GM23338 (cell line): ENCODE measurements at regions not wholly inside any gene's neighbourhood (a gene's known extent, or its start where the extent isn't known, plus 50 kb on each side); places are given as distances from the start of the nearest gene placed in this dataset.
A peak's percentile ranks its signal among the peaks of the same experiment; 100 is the strongest.

Experiments
- ATAC-seq: fragments of 200-7000 bp; cut with Tn5 transposase; 3 replicates; pipeline ENCODE4 v1.9.1; 2020
- DNase-seq: peaks from one replicate; pipeline ENCODE4 v3.0.0-alpha.2; 2015; ENCODE audit warnings: low spot score
- H2AFZ ChIP-seq: fragments of 200-600 bp; sonication (generic); 2 replicates; pipeline ENCODE4 v1.8.0; 2016; ENCODE audit warnings: antibody characterized with exemption, mild to moderate bottlenecking, moderate library complexity
- H3F3A ChIP-seq: fragments of 200-600 bp; sonication (generic); replicated peaks from 2 replicates; pipeline ENCODE4 v1.8.0; 2017; ENCODE audit warnings: antibody characterized with exemption, mixed run types, low read depth
- H3K27ac ChIP-seq: fragments of 200-600 bp; sonication (generic); 2 replicates; pipeline ENCODE4 v1.6.1; 2016; ENCODE audit warnings: low read depth
- H3K27me3 ChIP-seq: fragments of 200-600 bp; sonication (generic); 2 replicates; pipeline ENCODE4 v1.8.0; 2016; ENCODE audit warnings: mild to moderate bottlenecking, mixed run types, moderate library complexity; ENCODE audit not compliant: insufficient read depth
- H3K36me3 ChIP-seq: fragments of 200-600 bp; sonication (generic); 2 replicates; pipeline ENCODE4 v1.8.0; 2016; ENCODE audit warnings: mild to moderate bottlenecking; ENCODE audit not compliant: insufficient read depth
- H3K4me1 ChIP-seq: fragments of 200-600 bp; sonication (generic); 2 replicates; pipeline ENCODE4 v1.8.0; 2016; ENCODE audit warnings: mild to moderate bottlenecking, moderate library complexity; ENCODE audit not compliant: insufficient read depth
- H3K4me2 ChIP-seq: fragments of 200-600 bp; sonication (generic); 2 replicates; pipeline ENCODE4 v1.7.1; 2017; ENCODE audit warnings: mixed run types
- H3K4me3 ChIP-seq: fragments of 200-600 bp; sonication (generic); 2 replicates; pipeline ENCODE4 v1.6.1; 2016; ENCODE audit warnings: mixed run types
- H3K79me2 ChIP-seq: fragments of 200-600 bp; sonication (generic); replicated peaks from 2 replicates; pipeline ENCODE4 v1.8.0; 2017; ENCODE audit warnings: mild to moderate bottlenecking; ENCODE audit not compliant: insufficient read depth
- H3K9me2 ChIP-seq: fragments of 200-600 bp; sonication (generic); 2 replicates; pipeline ENCODE4 v1.8.0; 2017; ENCODE audit not compliant: insufficient read depth
- H4K20me1 ChIP-seq: fragments of 200-600 bp; sonication (generic); replicated peaks from 2 replicates; pipeline ENCODE4 v1.8.0; 2017; ENCODE audit warnings: mild to moderate bottlenecking; ENCODE audit not compliant: insufficient read depth
- H3K27ac Mint-ChIP-seq: 2 replicates; pipeline ENCODE4 v1.8.0; 2020; ENCODE audit warnings: inconsistent platforms, mild to moderate bottlenecking, moderate library complexity, mixed read lengths
- H3K27me3 Mint-ChIP-seq: 3 replicates; pipeline ENCODE4 v1.8.0; 2022; ENCODE audit warnings: low read depth, mild to moderate bottlenecking, moderate library complexity, mixed read lengths, inconsistent platforms; ENCODE audit not compliant: insufficient read depth, poor library complexity
- H3K36me3 Mint-ChIP-seq: 3 replicates; pipeline ENCODE4 v1.8.0; 2021; ENCODE audit warnings: low read depth, mild to moderate bottlenecking, inconsistent platforms, moderate library complexity, mixed read lengths
- H3K4me1 Mint-ChIP-seq: 3 replicates; pipeline ENCODE4 v1.8.0; 2020; ENCODE audit warnings: mild to moderate bottlenecking, inconsistent platforms, mixed read lengths
- H3K4me3 Mint-ChIP-seq: 3 replicates; pipeline ENCODE4 v1.8.0; 2021; ENCODE audit warnings: moderate library complexity, mild to moderate bottlenecking, inconsistent platforms, mixed read lengths
- H3K9me3 Mint-ChIP-seq: 3 replicates; pipeline ENCODE4 v1.8.0; 2020; ENCODE audit warnings: moderate library complexity, mild to moderate bottlenecking, inconsistent platforms, mixed read lengths
- CTCF ChIP-seq, 2 experiments: fragments of 200-600 bp in 1 of 2; sonication (generic) in 1 of 2; conservative IDR thresholded peaks; 2 replicates each; pipeline versions ENCODE4 v1.5.1 to v1.6.1; 2016 to 2017; ENCODE audit warnings: antibody characterized with exemption in 2 of 2, low read depth in 2 of 2, mild to moderate bottlenecking in 2 of 2, moderate library complexity in 1 of 2
- EZH2 ChIP-seq: fragments of 200-600 bp; sonication (generic); IDR thresholded peaks from one replicate; pipeline ENCODE4 v1.8.0; 2017; ENCODE audit warnings: antibody characterized with exemption, mild to moderate bottlenecking, low read depth; ENCODE audit not compliant: unreplicated experiment
- EZH2phosphoT487 ChIP-seq: fragments of 200-600 bp; sonication (generic); IDR thresholded peaks from one replicate; pipeline ENCODE4 v1.8.1; 2018; ENCODE audit warnings: antibody characterized with exemption; ENCODE audit not compliant: unreplicated experiment
- JUNB ChIP-seq: IDR thresholded peaks from one replicate; pipeline ENCODE4 v1.6.1; 2016; ENCODE audit warnings: antibody characterized with exemption; ENCODE audit not compliant: unreplicated experiment
- ZNF114 ChIP-seq: fragments of 250-450 bp; sonication (Bioruptor Pico); IDR thresholded peaks from 2 replicates; pipeline ENCODE4 v1.5.0; 2020; ENCODE audit warnings: mild to moderate bottlenecking, moderate library complexity
- ZNF462 ChIP-seq: fragments of 250-450 bp; sonication (Bioruptor Pico); IDR thresholded peaks from 2 replicates; pipeline ENCODE4 v1.5.0; 2020; ENCODE audit warnings: mild to moderate bottlenecking, moderate library complexity

- no peaks in the 10 kb centered on the region for H3K36me3 ChIP-seq
- no peaks in the 10 kb centered on the region for H3F3A ChIP-seq
- DNase-seq, result no peak
- no peak for TF ChIP-seq ZNF114
- no peak for TF ChIP-seq EZH2
- no peak for TF ChIP-seq ZNF462 (CRISPR knock-in tag)
- TF ChIP-seq CTCF (conservative IDR thresholded peaks at IDR 0.05; ENCODE audit: low read depth in 2 of 2), result no peak
- no peak for TF ChIP-seq EZH2phosphoT487
- no peak for TF ChIP-seq JUNB
- H3K4me2 ChIP-seq, result no peak overlapping the region
- no peak overlapping the region for H2AFZ ChIP-seq
- H3K9me2 ChIP-seq, result no peaks in the 10 kb centered on the region; the same call in 1 of the 2 replicates
- H3K4me3 ChIP-seq, result no peak overlapping the region
- no peaks in the 10 kb centered on the region for H4K20me1 ChIP-seq
- peak; percentile 34; the same call in 2 of the 3 replicates for ATAC-seq
- H3K27me3 ChIP-seq, result no peaks in the 10 kb centered on the region
- Mint-ChIP-seq H3K9me3 (no peaks in the 10 kb centered on the region; the same call in 1 of the 3 replicates), H3K36me3 (no peaks in the 10 kb centered on the region), H3K27me3 (no peaks in the 10 kb centered on the region), H3K27ac (no peak overlapping the region), H3K4me1 (peaks cover 13% of the 10 kb centered on the region; the same call in 2 of the 3 replicates), H3K4me3 (no peak overlapping the region)
- no peaks in the 10 kb centered on the region for H3K79me2 ChIP-seq
- no peak overlapping the region for H3K27ac ChIP-seq
- H3K4me1 ChIP-seq, result no peaks in the 10 kb centered on the region
Measured at GRCh38 chr2:175624211-175624761, 377.8 kb downstream of the LNPK start.
